ENCODE measurements at regions not wholly inside any gene's neighbourhood (a gene's known extent, or its start where the extent isn't known, plus 50 kb on each side); places are given as distances from the start of the nearest gene placed in this dataset.

- no peak for TF ChIP-seq CTCF (IDR thresholded peaks at IDR 0.05)
- no peak for TF ChIP-seq POLR2A (IDR thresholded peaks at IDR 0.05)
- TF ChIP-seq EP300 (IDR thresholded peaks at IDR 0.05): no peak
Observed at GRCh38 chr6:44685213-44685612, 297.7 kb downstream of the CDC5L start.
